ENCODE measurements at regions not wholly inside any gene's neighbourhood (a gene's known extent, or its start where the extent isn't known, plus 50 kb on each side); places are given as distances from the start of the nearest gene placed in this dataset.

DNA sequence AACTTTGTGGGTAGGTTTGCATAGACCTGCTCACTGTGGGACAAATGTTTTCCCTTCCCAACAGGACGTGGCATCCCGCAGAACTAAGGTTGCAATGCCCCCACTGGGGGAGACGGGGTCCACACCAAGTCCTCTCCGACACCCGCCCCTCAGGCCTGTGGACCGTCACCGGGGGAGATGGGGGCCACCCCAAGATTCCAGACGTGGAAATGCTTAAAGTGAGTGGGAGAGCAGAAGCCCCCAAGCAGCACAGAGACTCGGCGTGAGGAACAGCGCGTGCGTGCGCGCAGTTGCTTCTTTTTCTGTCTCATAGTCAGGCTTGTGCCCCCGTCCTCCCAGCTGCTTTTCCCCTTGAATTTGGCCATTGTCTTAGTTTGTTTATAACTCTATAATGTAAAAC is 826.3 kb upstream of the SALL3 start:
- 87 to 90% methylated on average over 4 to 16 of the region's 16 CpGs for WGBS, 2 donors (ENCODE audit: low coverage in 1 of 2)
- Histone ChIP-seq H3K4me1 (no peaks in the 10 kb centered on the region), H3K4me3 (no peak overlapping the region), H3K9me3 (no peaks in the 10 kb centered on the region), H3K27ac (no peak overlapping the region), H3K36me3 (no peaks in the 10 kb centered on the region), H3K27me3 (no peaks in the 10 kb centered on the region)
- DNase-seq, result no peak
- intact Hi-C loops (cut with DNase I; ENCODE audit: low total_unique reads) (no loop called here), in situ Hi-C loops (cut with MboI; ENCODE audit: low pct_ligation_motif_present in 1 of 4, low pct_unique_long_range_greater_than_20kb in 1 of 4, low sequenced_read_pairs in 3 of 4) (loop anchor here in 1 of 4 donors (25.0 kb wide), 1 partner anchor 1866 kb away; no protein-coding TSS in a partner anchor)
- TF ChIP-seq, protein P1, sequence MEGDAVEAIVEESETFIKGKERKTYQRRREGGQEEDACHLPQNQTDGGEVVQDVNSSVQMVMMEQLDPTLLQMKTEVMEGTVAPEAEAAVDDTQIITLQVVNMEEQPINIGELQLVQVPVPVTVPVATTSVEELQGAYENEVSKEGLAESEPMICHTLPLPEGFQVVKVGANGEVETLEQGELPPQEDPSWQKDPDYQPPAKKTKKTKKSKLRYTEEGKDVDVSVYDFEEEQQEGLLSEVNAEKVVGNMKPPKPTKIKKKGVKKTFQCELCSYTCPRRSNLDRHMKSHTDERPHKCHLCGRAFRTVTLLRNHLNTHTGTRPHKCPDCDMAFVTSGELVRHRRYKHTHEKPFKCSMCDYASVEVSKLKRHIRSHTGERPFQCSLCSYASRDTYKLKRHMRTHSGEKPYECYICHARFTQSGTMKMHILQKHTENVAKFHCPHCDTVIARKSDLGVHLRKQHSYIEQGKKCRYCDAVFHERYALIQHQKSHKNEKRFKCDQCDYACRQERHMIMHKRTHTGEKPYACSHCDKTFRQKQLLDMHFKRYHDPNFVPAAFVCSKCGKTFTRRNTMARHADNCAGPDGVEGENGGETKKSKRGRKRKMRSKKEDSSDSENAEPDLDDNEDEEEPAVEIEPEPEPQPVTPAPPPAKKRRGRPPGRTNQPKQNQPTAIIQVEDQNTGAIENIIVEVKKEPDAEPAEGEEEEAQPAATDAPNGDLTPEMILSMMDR (IDR thresholded peaks at IDR 0.05), result no peak

DNA sequence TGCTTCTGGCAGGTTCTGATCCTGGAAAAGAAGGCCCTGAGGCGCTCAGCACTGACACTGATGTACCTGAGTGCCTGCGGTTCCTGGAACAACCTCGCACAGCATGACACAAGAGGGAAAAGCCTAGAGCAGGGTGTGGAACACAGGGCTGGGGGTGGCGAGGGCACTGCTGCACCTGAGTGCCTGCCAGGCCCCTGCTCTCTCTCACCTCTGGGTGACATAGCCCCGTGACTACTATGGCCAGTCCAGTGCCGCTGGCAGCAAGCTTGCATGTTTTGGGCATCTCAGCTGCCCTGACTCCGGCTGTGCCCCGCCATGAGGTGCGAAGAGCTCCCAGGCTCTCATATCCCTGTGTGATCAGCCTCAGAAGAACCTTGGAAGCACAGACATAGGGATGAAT is 825.2 kb upstream of the SALL3 start:
- in situ Hi-C loops (cut with MboI; ENCODE audit: low pct_ligation_motif_present in 1 of 4, low pct_unique_long_range_greater_than_20kb in 1 of 4, low sequenced_read_pairs in 3 of 4) (loop anchor here in 1 of 4 donors (25.0 kb wide), 1 partner anchor 1867 kb away; no protein-coding TSS in a partner anchor), intact Hi-C loops (cut with DNase I; ENCODE audit: low total_unique reads) (no loop called here)

DNA sequence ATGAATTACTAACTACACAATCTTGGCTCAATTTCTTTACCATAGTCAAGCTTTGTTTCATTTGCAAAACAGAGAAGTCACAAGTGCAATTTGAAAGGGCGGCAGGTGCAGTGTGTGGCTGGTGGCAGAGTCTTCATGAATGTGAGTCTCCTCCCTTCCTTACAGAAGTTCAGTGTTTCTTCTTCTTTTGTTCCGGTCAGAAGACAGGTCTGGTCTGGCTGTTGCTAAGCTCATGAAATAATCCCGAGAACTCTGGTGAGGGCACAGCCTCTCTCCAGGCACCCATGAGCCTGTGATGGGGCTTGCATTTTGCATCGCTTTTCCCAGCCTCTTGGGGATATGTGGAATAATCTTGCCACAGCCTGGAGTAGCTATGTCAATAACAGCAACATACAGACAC is 824.8 kb upstream of the SALL3 start:
- WGBS, 2 donors (ENCODE audit: low coverage in 1 of 2), result 71 to 89% methylated on average over 1 to 4 of the region's 4 CpGs
- intact Hi-C loops (cut with DNase I; ENCODE audit: low total_unique reads), result no loop called here
- Histone ChIP-seq H3K36me3 (no peaks in the 10 kb centered on the region), H3K27me3 (no peaks in the 10 kb centered on the region), H3K27ac (no peak overlapping the region), H3K4me1 (no peaks in the 10 kb centered on the region), H3K9me3 (no peaks in the 10 kb centered on the region), H3K4me3 (no peak overlapping the region)
- in situ Hi-C loops (cut with MboI; ENCODE audit: low pct_ligation_motif_present in 1 of 4, low pct_unique_long_range_greater_than_20kb in 1 of 4, low sequenced_read_pairs in 3 of 4), result loop anchor here in 1 of 4 donors (25.0 kb wide), 1 partner anchor 1868 kb away; no protein-coding TSS in a partner anchor
- no peak for DNase-seq
- TF ChIP-seq POLR2AphosphoS5 (IDR thresholded peaks at IDR 0.05), result no peak
- TF ChIP-seq POLR2A (IDR thresholded peaks at IDR 0.05), result no peak
- TF ChIP-seq, protein P1 (IDR thresholded peaks at IDR 0.05), result no peak
- no peak for TF ChIP-seq EP300 (IDR thresholded peaks at IDR 0.05; ENCODE audit: low read depth)

More for the DNA sequence above, 825.2 kb upstream of the SALL3 start:
- H3K36me3 ChIP-seq, result no peaks in the 10 kb centered on the region
- 78% methylated on average over 5 of the region's 9 CpGs; no CpG with 5 or more reads in 1 of the 2 donors for WGBS, 2 donors (ENCODE audit: low coverage in 1 of 2)
- no peak overlapping the region for H3K27ac ChIP-seq
- no peaks in the 10 kb centered on the region for H3K9me3 ChIP-seq
- no peak for TF ChIP-seq EP300 (IDR thresholded peaks at IDR 0.05; ENCODE audit: low read depth)
- no peak for TF ChIP-seq POLR2AphosphoS5 (IDR thresholded peaks at IDR 0.05)
- TF ChIP-seq, protein P1 (IDR thresholded peaks at IDR 0.05), result no peak
- TF ChIP-seq POLR2A (IDR thresholded peaks at IDR 0.05), result no peak
- DNase-seq, result no peak
- H3K4me1 ChIP-seq, result no peaks in the 10 kb centered on the region
- no peak overlapping the region for H3K4me3 ChIP-seq
- H3K27me3 ChIP-seq, result no peaks in the 10 kb centered on the region

DNA sequence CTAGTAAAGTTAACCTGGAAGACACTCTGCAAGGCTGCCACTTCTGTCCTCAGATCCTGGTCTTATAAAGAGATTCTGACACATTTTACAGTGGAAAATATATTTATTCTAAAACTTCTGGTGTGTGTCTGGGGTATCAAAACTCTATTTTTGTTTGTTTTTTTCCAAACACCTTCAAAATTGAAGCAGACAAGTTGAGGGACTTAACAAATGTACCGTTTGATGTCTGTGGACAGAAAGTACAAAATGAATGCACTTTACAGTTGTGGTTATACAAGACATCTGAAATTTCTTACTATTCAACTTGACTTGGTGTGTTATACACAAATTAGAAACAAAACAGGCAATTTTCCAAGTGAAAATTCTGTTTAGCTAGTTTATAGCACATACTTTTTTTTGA is 823.2 kb upstream of the SALL3 start:
- Histone ChIP-seq H3K27me3 (no peaks in the 10 kb centered on the region), H3K27ac (no peak overlapping the region), H3K4me1 (no peaks in the 10 kb centered on the region), H3K36me3 (no peaks in the 10 kb centered on the region), H3K4me3 (no peak overlapping the region), H3K9me3 (no peaks in the 10 kb centered on the region)
- in situ Hi-C loops (cut with MboI; ENCODE audit: low pct_ligation_motif_present in 1 of 4, low pct_unique_long_range_greater_than_20kb in 1 of 4, low sequenced_read_pairs in 3 of 4) (loop anchor here in 1 of 4 donors (25.0 kb wide), 1 partner anchor 1869 kb away; no protein-coding TSS in a partner anchor), intact Hi-C loops (cut with DNase I; ENCODE audit: low total_unique reads) (no loop called here)
- DNase-seq, result no peak
- 51 to 57% methylated on average over 1 of the region's 1 CpG for WGBS, 2 donors (ENCODE audit: low coverage in 1 of 2)
- no peak for TF ChIP-seq POLR2A (IDR thresholded peaks at IDR 0.05)
- TF ChIP-seq, protein P1 (IDR thresholded peaks at IDR 0.05), result no peak
- no peak for TF ChIP-seq EP300 (IDR thresholded peaks at IDR 0.05; ENCODE audit: low read depth)
- TF ChIP-seq POLR2AphosphoS5 (IDR thresholded peaks at IDR 0.05), result no peak
